ENCODE measurements at regions not wholly inside any gene's neighbourhood (a gene's known extent, or its start where the extent isn't known, plus 50 kb on each side); places are given as distances from the start of the nearest gene placed in this dataset.

DNA sequence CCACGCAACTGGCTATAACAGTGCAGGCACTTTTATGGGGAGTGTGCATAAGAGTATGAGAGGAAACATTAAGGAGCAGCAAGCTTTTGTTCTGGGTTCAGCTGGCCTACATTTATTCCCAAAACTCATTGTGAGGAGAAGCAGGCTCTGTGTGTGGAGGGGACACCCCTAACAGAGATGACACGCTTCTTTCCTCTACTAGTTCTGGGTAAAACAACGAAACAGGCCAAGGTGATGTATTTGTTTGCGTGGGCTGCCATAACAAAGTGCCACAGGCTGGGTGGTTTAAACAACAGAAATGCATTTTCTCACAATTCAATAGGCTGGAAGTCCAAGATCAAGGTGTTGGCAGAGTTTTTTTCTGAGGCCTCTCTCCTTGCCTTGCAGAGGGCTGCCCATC, 488.6 kb downstream of the MID1IP1 start:
- Histone ChIP-seq H3K9ac (ENCODE audit: low read length) (no peak overlapping the region), H3K27ac (ENCODE audit: low read depth, low read length) (no peak overlapping the region), H3K79me2 (ENCODE audit: insufficient read depth, low read length) (no peaks in the 10 kb centered on the region), H3K27me3 (ENCODE audit: insufficient read depth, low read length) (no peaks in the 10 kb centered on the region), H2AFZ (ENCODE audit: low read depth, low read length, poor library complexity, severe bottlenecking) (no peak overlapping the region), H3K9me2 (ENCODE audit: insufficient read depth) (no peaks in the 10 kb centered on the region), H3K4me1 (ENCODE audit: control insufficient read depth in 1 of 2, insufficient read depth in 2 of 2, low read length in 2 of 2) (no peaks in the 10 kb centered on the region), H3K4me2 (ENCODE audit: low read length) (no peak overlapping the region), H3K36me3 (ENCODE audit: control insufficient read depth in 1 of 2, insufficient read depth in 2 of 2, low read length in 2 of 2) (no peaks in the 10 kb centered on the region), H3K4me3 (replicated peaks in 1 of 2; ENCODE audit: low read depth in 1 of 2, low read length in 2 of 2) (no peak overlapping the region), H3K9me3 (ENCODE audit: control insufficient read depth in 1 of 2, insufficient read depth in 1 of 2, low read depth in 1 of 2, low read length in 2 of 2) (no peaks in the 10 kb centered on the region), H4K20me1 (ENCODE audit: insufficient read depth) (no peaks in the 10 kb centered on the region)
- POLR2A ChIA-PET = no interaction called here
- no peak for DNase-seq (ENCODE audit: low read depth, low spot score)
- no TSS peak for BruUV-seq (replicated peaks)
- TF ChIP-seq, protein P1, sequence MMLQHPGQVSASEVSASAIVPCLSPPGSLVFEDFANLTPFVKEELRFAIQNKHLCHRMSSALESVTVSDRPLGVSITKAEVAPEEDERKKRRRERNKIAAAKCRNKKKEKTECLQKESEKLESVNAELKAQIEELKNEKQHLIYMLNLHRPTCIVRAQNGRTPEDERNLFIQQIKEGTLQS (IDR thresholded peaks at IDR 0.05) = no peak
- TF ChIP-seq FOSL1 (IDR thresholded peaks at IDR 0.05; ENCODE audit: low read depth) (no peak), RAD21 (IDR thresholded peaks at IDR 0.05; ENCODE audit: low read depth) (no peak), ELF1 (IDR thresholded peaks at IDR 0.05; ENCODE audit: borderline replicate concordance, low read depth) (no peak)
- CTCF ChIA-PET = no interaction called here
- no peak for ATAC-seq
- intact Hi-C loops (cut with micrococcal nuclease) = no loop called here
- RAD21 ChIA-PET (ENCODE audit: low non-redundant PET in 1 of 2, low total read pairs in 2 of 2, uncharacterized antibody in 2 of 2, unreplicated experiment in 2 of 2) = no interaction called here

DNA sequence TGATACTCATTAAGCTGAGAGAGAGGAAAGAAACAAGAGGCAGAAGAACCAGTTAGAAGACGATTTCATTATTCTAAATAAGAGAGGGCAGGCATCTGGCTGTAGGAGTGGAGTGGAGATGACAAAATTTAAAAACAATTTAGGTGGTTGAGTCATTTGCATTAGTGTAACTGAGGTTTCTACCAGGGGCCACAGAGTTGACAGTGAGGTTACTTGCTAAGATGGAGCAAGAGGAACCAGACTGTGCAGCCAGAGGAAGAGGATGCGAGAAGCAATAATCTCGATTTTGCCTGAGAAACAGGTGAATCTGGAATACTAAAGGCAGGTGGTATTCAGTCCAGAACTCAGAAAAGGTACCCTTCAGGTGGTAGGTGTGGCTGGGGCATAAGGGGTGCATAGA, 491.9 kb downstream of the MID1IP1 start:
- ChIA-PET RAD21 (ENCODE audit: low non-redundant PET in 1 of 2, low total read pairs in 2 of 2, uncharacterized antibody in 2 of 2, unreplicated experiment in 2 of 2) (no interaction called here), CTCF (no interaction called here), POLR2A (no interaction called here)
- ATAC-seq = no peak
- no peak overlapping the region for H3K9ac ChIP-seq (ENCODE audit: low read length)
- no peaks in the 10 kb centered on the region for H3K27me3 ChIP-seq (ENCODE audit: insufficient read depth, low read length)
- intact Hi-C loops (cut with micrococcal nuclease) = no loop called here
- H3K9me3 ChIP-seq (ENCODE audit: control insufficient read depth in 1 of 2, insufficient read depth in 1 of 2, low read depth in 1 of 2, low read length in 2 of 2) = no peaks in the 10 kb centered on the region
- no peaks in the 10 kb centered on the region for H3K4me1 ChIP-seq (ENCODE audit: control insufficient read depth in 1 of 2, insufficient read depth in 2 of 2, low read length in 2 of 2)
- H3K36me3 ChIP-seq (ENCODE audit: control insufficient read depth in 1 of 2, insufficient read depth in 2 of 2, low read length in 2 of 2) = no peaks in the 10 kb centered on the region
- H3K27ac ChIP-seq (ENCODE audit: low read depth, low read length) = no peak overlapping the region
- H2AFZ ChIP-seq (ENCODE audit: low read depth, low read length, poor library complexity, severe bottlenecking) = no peak overlapping the region
- no peaks in the 10 kb centered on the region for H4K20me1 ChIP-seq (ENCODE audit: insufficient read depth)
- TF ChIP-seq, protein P2, sequence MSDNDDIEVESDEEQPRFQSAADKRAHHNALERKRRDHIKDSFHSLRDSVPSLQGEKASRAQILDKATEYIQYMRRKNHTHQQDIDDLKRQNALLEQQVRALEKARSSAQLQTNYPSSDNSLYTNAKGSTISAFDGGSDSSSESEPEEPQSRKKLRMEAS (IDR thresholded peaks at IDR 0.05) = no peak
- TF ChIP-seq SIN3A (IDR thresholded peaks at IDR 0.05; ENCODE audit: low read depth) (no peak), YY1 (IDR thresholded peaks at IDR 0.05; ENCODE audit: extremely low read depth, insufficient replicate concordance, low read depth, low read length) (no peak), FOSL1 (IDR thresholded peaks at IDR 0.05; ENCODE audit: low read depth) (no peak), ELF1 (IDR thresholded peaks at IDR 0.05; ENCODE audit: borderline replicate concordance, low read depth) (no peak), EZH2phosphoT487 (IDR thresholded peaks at IDR 0.05; ENCODE audit: borderline replicate concordance) (no peak), RAD21 (IDR thresholded peaks at IDR 0.05; ENCODE audit: low read depth) (no peak), JUND (IDR thresholded peaks at IDR 0.05) (no peak)
- TF ChIP-seq, protein P3, sequence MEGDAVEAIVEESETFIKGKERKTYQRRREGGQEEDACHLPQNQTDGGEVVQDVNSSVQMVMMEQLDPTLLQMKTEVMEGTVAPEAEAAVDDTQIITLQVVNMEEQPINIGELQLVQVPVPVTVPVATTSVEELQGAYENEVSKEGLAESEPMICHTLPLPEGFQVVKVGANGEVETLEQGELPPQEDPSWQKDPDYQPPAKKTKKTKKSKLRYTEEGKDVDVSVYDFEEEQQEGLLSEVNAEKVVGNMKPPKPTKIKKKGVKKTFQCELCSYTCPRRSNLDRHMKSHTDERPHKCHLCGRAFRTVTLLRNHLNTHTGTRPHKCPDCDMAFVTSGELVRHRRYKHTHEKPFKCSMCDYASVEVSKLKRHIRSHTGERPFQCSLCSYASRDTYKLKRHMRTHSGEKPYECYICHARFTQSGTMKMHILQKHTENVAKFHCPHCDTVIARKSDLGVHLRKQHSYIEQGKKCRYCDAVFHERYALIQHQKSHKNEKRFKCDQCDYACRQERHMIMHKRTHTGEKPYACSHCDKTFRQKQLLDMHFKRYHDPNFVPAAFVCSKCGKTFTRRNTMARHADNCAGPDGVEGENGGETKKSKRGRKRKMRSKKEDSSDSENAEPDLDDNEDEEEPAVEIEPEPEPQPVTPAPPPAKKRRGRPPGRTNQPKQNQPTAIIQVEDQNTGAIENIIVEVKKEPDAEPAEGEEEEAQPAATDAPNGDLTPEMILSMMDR (IDR thresholded peaks at IDR 0.05 in 2 of 3, conservative IDR thresholded peaks at IDR 0.05 in 1 of 3; ENCODE audit: borderline replicate concordance in 1 of 3, insufficient read depth in 1 of 3, low read depth in 2 of 3, low read length in 2 of 3) = no peak
- TF ChIP-seq, protein P4, sequence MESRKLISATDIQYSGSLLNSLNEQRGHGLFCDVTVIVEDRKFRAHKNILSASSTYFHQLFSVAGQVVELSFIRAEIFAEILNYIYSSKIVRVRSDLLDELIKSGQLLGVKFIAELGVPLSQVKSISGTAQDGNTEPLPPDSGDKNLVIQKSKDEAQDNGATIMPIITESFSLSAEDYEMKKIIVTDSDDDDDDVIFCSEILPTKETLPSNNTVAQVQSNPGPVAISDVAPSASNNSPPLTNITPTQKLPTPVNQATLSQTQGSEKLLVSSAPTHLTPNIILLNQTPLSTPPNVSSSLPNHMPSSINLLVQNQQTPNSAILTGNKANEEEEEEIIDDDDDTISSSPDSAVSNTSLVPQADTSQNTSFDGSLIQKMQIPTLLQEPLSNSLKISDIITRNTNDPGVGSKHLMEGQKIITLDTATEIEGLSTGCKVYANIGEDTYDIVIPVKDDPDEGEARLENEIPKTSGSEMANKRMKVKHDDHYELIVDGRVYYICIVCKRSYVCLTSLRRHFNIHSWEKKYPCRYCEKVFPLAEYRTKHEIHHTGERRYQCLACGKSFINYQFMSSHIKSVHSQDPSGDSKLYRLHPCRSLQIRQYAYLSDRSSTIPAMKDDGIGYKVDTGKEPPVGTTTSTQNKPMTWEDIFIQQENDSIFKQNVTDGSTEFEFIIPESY (IDR thresholded peaks at IDR 0.05; ENCODE audit: extremely low read depth, insufficient replicate concordance, low read length) = no peak
- DNase-seq (ENCODE audit: low read depth, low spot score) = no peak
- no peaks in the 10 kb centered on the region for H3K9me2 ChIP-seq (ENCODE audit: insufficient read depth)
- no TSS peak for BruUV-seq (replicated peaks)
- no peaks in the 10 kb centered on the region for H3K79me2 ChIP-seq (ENCODE audit: insufficient read depth, low read length)
- H3K4me3 ChIP-seq (replicated peaks in 1 of 2; ENCODE audit: low read depth in 1 of 2, low read length in 2 of 2) = no peak overlapping the region
- no peak overlapping the region for H3K4me2 ChIP-seq (ENCODE audit: low read length)

Measured in HCT116 (cell line).